Astrocyte of the cerebellum (primary cell): ENCODE measurements at regions not wholly inside any gene's neighbourhood (a gene's known extent, or its start where the extent isn't known, plus 50 kb on each side); places are given as distances from the start of the nearest gene placed in this dataset.

Source experiments
- DNase-seq: peaks from one replicate; pipeline ENCODE4 v3.0.0-alpha.2; 2011; ENCODE audit warnings: low read depth
- H3K4me3 ChIP-seq: 2 replicates; pipeline ENCODE4 v1.5.1; 2011; ENCODE audit warnings: mild to moderate bottlenecking, low read depth, low read length, moderate library complexity
- in situ Hi-C: cut with HindIII; loops from 2 replicates; pipeline ENCODE4 v1.10.0; 2017; ENCODE audit warnings: low sequenced_read_pairs
- TF ChIP-seq, protein P1 (sequence below): IDR thresholded peaks from 2 replicates; pipeline ENCODE4 v1.5.1; 2012; ENCODE audit warnings: low read length, low read depth, moderate library complexity, mild to moderate bottlenecking; ENCODE audit errors: missing control alignments

DNA sequence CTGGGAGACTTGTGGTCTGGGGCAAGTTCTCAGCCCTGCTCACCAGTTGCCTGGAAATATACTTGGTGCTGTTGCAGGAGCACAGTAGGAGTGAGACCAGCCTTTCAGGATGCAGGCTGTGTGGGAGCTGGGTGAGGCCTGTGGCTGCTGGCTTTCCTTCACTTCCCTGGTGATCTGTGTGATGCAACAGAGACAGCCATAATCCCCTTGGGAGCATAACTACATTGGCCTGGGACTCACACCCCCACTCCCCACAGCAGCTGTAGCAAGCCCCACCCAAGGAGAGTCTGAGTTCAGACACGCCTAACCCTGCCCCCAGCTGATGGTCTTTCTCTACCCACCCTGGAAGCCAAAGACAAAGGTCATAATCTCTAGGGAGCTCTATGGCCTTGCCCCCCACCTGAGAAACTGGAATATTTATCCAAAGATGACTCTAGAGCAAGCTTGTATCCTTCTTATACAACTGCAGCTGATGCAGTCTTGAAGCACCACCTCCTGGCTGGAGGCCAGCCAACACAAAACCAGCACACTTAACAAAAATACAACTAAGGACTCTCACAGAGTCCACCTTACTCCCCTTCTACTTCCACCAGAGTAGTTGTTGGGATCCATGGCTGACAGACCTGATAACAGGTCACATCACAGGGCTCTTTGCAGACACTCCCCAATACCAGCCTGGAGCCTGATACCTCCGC lies 190.4 kb upstream of the CPNE8 start:
- TF ChIP-seq, protein P1, sequence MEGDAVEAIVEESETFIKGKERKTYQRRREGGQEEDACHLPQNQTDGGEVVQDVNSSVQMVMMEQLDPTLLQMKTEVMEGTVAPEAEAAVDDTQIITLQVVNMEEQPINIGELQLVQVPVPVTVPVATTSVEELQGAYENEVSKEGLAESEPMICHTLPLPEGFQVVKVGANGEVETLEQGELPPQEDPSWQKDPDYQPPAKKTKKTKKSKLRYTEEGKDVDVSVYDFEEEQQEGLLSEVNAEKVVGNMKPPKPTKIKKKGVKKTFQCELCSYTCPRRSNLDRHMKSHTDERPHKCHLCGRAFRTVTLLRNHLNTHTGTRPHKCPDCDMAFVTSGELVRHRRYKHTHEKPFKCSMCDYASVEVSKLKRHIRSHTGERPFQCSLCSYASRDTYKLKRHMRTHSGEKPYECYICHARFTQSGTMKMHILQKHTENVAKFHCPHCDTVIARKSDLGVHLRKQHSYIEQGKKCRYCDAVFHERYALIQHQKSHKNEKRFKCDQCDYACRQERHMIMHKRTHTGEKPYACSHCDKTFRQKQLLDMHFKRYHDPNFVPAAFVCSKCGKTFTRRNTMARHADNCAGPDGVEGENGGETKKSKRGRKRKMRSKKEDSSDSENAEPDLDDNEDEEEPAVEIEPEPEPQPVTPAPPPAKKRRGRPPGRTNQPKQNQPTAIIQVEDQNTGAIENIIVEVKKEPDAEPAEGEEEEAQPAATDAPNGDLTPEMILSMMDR: no peak
- no peak overlapping the region for H3K4me3 ChIP-seq
- in situ Hi-C loops: no loop called here
- no peak for DNase-seq

DNA sequence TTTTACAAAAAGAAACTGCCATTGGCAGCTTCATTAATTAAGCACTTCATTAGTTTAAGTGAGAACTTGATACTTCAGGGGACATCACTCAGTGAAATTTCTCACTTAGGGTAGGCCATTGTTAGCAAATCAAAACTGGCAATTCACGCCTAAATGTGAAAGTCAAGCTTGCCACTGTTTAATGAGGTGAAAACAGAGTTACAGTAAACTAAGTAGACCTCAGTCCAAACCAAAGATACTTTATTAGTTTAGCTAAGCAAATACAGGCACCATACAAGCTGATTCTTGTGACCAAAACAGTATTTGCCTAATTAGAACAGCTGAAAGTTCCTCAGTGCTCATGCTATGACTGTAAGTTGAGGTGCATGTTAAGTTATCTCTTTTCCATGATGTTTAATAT lies 176.5 kb upstream of the CPNE8 start:
- H3K4me3 ChIP-seq: no peak overlapping the region
- in situ Hi-C loops: no loop called here
- TF ChIP-seq, protein P1: no peak

DNA sequence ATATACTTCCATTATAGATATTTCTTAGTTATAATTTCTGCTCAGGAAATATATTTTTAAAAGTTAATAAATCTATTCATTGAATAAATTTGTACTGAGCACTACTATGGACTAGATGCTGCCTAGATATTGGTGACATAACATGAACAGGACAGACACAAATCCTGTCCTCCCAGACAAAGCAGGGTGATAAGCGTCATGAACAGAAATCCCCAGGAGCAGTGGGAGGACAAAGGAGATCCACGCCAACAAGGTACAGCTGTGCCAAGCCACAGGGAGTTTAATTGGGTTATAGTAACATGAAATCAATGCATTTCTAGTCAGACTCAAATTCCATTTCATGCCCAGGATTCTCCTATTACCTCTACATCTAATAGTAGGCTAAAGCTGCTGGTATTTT lies 171.8 kb upstream of the CPNE8 start:
- no peak overlapping the region for H3K4me3 ChIP-seq
- TF ChIP-seq, protein P1: no peak
- no peak for DNase-seq
- in situ Hi-C loops: no loop called here

More for the DNA sequence above, 176.5 kb upstream of the CPNE8 start:
- DNase-seq: no peak

DNA sequence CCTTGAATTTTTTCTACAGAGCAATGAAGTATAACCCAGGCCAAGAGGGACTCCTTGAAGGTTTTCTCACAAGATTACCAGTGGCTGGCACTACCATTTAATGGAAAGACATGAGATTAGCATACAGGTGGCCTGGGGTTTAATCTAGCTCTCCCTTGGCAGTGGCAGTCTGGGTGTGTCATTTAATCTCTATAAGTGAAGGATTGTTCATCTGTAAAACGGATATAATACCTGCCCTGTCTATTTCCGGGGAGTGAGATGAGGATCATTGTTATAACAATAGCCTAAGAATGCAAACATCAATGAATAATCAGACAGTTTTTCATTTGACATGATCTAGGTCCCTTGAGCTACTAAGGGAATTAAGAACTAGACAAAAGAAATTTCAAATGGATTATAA lies 168.7 kb upstream of the CPNE8 start:
- TF ChIP-seq, protein P1: no peak
- H3K4me3 ChIP-seq: no peak overlapping the region
- no peak for DNase-seq
- in situ Hi-C loops: no loop called here

DNA sequence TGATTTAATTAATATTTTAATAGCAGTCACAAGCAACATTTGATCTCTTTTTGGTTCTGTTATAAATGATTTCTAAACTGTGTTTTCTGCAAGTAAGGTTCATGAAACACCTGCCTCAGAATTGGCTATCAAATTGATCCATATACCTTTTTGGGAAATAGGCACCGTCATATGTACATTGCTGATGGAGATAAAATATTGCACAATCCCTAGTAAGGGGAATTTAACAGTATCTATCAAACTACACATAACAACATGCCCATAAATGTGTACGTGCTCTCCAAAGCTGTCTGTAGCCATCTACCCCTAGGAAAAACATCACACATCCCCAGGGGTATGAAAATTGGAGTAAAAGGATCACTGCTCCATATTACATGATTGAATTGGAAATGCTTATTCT lies 167.3 kb upstream of the CPNE8 start:
- TF ChIP-seq, protein P1: no peak
- in situ Hi-C loops: no loop called here
- no peak overlapping the region for H3K4me3 ChIP-seq

DNA sequence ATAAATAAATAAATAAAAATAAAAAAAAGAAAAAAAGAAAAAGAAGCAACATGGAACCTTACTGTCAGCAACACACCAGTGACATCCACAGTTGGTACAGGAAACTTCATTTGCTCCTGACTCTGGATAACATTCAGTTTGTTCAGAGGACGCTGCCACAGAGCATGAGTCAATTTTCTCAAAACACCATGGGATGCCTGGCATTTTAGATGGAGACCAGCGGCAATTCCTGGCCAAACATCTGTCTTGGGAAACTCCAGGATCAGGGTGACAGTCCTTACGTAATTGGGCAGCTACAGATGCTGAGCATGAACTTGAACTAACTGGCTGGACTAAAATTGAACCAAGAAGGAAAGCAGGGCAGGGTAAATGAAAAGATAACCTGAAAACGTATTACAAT lies 166.2 kb upstream of the CPNE8 start:
- DNase-seq: no peak
- no peak overlapping the region for H3K4me3 ChIP-seq
- in situ Hi-C loops: no loop called here
- TF ChIP-seq, protein P1: no peak

More for the DNA sequence above, 167.3 kb upstream of the CPNE8 start:
- DNase-seq: no peak
